HT1080 (cell line): ENCODE measurements at regions not wholly inside any gene's neighbourhood (a gene's known extent, or its start where the extent isn't known, plus 50 kb on each side); places are given as distances from the start of the nearest gene placed in this dataset.

ENCODE experiments used
- DNase-seq: peaks from one replicate; pipeline ENCODE4 v3.0.0-alpha.2; 2015; ENCODE audit warnings: low read depth

DNA sequence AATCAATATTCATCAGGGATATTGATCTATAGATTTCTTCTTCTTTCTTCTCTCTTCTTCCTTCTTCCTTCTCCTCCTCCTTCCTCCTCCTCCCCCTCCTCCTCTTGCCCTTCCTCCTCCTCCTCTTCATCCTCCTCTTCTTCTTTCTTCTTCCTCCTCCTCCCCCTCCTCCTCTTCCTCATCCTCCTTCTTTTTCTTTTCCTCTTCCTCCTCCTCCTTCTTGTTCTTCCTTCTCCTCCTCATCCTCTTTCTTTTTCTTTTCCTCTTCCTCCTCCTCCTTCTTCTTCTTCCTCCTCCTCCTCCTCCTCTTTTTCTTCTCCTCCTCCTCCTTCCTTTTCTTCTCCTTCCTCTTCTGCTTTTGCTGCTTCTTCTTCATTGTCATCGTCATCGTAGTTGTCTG lies 52.4 kb upstream of the SERINC1 start:
- DNase-seq = no peak

DNA sequence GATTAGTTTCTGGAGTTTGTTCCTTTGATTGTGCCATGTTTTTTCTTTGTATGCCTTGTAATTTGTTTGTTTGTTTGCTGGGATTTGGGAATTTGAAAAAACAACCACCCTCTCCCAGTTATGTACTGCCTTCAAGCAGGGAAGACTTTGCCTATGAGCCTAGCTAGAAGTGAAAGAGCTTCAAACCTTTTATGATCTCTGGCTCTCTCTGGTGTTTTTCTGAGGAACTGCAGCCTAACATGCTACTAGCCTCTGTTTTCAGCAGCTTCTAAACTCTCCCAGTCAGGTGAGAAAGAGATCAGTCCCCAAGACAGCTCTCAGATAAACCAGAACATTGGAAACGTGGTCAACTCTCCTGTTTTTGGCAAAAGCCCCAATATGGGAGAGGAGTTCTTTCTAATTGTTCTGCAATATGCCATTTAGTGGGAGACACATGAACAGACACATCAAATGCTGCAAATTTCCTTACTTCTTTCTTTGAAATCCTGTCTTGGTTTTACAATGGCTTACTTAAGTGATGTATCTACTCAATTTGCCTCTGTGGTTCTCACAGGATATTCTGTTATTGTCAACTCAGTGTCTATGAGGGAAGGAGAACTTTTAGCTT lies 58.9 kb upstream of the SERINC1 start:
- peak; percentile 64 for DNase-seq

DNA sequence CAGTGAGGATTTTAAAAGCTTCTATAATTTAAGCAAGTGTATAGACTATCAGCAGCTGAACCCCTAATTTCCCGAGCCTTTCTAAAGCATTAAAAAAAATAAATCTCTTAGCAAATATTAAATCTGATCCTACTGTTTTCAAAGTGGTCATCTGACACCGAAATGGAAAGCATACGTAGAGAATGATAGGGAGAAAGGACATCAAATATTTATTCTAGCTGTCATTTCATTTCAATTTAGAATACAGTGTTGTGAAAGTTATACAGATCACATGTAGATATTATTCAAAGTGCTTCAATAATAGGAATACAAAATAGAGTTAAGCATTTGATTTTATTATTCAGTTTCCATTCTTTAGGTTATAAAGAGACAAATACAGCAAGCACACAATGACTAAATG lies 61.9 kb upstream of the PKIB start:
- no peak for DNase-seq

DNA sequence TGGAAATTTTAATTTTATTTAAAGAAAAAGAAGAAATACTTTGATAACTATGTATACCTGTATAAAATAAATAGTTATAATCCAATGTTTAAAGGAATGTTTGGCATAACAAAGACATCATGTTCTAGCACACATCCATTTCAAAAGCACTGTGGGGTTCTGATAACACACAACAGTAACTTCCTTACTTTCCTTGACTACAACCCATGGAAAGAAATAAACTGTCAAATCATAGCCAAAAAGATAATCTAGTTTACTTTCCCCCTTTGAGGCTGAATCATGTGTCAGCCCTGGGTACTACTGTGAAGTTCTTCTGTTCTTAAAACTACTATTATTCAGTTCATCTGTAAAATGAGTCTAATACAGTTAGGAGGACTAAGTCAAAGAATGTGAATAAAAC lies 61.4 kb upstream of the PKIB start:
- no peak for DNase-seq

DNA sequence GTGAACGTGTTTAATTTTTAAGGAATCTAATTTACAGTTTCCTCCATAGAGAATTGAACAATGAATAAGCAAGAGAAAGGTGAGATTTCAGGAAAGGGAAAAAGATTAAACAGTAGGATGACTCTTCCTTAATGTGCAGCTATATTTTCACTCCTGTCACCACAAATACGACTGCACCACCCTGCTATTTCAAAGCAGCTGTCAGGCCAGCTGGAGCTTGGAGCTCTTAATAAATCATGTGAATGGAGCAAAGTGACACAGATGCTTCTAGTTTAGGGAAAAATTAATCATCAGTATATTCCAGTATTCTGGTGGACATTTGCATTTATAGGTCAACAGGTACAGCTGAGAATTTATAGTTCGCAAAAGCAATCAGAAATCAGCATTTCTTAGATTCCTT lies 56.5 kb upstream of the PKIB start:
- no peak for DNase-seq

DNA sequence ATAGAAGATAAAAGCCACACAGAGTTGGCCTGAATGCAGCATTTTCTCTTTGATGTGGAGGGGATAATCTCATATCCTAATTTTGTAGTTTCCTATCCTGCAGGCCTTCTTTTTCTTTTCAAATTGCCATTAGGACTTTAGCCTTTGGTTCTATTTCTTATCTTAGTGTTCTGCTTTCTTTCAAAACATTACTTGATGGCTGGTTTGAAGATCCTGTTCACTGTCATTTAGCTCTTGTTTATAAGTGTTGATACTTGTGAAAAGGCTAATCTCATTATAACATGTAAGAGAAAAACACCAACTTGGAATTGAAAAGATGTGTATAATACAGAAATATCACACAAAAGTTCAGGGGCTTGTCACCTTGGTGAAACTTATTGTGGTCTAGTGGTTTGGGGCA lies 54.6 kb upstream of the PKIB start:
- no peak for DNase-seq

DNA sequence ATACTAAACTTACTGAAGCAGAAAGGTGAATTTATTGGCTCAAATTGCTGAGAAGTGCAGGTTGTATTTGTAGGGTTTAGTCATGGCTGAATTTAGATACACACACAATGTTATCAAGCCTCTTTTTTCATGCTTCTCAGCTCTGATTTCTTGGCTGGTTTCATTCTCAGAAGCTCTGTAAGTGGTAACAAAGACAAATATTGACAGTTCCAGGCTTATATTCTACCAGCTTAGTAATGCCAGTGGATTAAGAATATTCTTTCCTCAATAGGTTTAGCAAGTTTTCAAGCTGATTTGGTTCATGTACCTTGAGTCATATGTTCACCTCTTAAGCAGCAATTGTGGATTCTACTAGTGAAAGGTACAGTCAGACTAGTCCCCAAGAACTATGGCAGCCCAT lies 52.1 kb upstream of the PKIB start:
- no peak for DNase-seq
